ENCODE measurements at regions not wholly inside any gene's neighbourhood (a gene's known extent, or its start where the extent isn't known, plus 50 kb on each side); places are given as distances from the start of the nearest gene placed in this dataset.

DNA sequence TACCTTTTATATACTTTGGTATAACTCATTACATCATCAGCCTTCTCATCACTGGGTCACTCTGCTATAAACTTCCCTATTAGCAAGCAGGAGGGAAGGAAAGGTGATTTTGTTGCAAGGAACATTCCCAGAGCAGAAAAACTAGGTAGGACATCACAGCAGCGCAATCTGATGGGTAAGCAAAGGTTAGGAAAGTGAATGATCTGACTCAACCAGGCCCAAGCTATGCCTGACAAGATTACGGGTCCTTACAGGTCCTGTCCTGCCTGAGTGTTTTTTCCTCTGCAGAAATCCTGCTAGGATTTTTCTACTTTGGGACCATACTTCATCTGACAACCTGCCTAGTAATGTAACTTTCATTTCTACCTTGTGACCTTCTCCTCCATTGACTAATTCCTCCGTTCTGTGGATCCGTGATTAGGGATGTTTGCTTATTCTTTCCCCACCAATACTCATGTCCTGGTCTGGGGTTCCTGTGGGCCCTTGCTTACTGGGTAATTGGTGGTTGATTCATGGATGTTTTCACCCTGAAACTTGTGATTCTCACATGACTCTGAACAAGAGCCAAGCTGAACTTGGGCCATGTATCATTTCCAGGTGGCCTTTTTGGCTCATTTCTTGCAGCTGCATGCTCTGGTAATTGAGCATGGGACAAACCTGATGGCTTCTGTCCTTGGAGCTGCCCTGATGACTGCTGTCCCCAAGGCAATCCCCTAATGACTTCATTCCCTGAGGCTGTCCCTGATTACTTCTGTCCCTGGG is 111.9 kb upstream of the KIT start:
- no peak for DNase-seq (ENCODE audit: low spot score)

GRCh38 chr4:54547299-54548097 is 110.3 kb upstream of the KIT start:
- DNase-seq (ENCODE audit: low spot score) = no peak

DNA sequence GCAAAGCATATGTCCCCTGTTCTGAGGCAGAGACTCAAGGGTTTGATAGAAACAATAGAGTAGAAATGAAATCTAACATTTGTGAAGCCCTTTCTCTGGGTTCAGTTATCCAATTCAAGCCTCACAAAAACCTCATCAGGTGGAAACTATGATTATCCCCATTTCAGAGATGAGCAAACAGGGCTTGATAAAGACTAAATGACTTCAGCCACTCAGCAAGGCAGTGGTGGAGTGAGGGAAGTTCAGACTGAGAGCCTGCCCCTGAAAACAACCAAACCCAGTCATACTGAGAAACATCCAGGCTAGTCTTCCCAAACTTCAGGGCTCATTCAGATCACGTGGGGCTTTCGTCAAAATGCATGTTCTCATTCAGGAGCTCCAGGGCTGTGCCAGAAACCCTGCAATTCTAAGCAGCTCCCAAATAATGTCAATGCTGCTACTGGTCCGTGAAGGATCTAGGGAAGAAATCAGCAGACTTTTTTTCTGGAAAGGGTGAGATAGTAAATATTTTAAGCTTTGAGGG is 109.6 kb upstream of the KIT start:
- DNase-seq (ENCODE audit: low spot score) = no peak

DNA sequence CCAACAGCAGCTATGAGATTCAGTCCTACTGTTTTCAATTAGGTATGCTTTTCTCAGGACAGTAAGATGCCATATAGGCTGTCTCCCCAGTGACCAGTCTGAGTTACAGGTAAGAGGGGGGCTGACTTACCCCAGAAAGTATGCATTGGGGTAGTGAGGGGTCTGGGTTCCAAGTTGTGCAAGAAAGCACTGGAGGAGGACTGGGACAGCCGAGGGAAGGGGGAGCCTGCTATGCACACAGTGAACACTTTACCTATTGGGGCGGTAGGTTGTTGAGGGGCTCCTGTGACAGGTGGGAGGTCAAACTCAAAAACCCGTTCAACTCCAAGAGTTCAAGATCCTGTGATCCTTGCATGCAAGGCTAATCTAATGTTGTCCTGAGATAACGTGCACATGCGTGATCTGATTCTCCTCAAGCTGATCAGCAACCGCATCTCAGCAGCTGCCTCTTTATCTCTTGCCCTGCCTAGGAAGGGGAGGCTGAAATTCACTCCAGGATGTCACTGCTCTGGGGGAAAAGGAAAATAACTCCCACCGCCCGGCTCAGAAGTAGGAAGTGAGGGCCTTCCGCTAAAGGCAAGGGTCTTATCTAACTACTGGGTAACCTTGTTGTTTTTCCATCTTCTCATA is 108.8 kb upstream of the KIT start:
- no peak for DNase-seq (ENCODE audit: low spot score)

- no peak for DNase-seq (ENCODE audit: low spot score)
These were observed 107.2 kb upstream of the KIT start for GRCh38 chr4:54550395-54551171.

DNA sequence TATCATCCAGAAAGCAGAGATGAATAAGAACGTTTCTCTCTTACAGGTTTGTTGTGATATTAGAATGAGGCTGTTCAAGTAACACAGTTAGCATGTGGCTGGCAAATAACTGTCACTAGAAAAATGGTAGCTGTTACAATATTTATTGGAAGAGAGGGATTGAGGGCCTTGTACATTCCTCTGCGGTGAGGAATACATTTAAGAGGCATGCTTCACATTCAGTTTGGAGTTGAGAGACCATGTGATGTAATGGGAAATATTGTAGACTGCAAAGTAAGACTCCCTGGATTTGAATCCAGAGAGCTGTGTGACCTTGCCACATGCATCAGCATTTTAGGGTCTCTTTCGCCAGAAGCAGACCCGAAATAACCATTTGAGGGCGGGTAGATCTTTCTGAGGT is 104.8 kb upstream of the KIT start:
- no peak for DNase-seq (ENCODE audit: low spot score)

GRCh38 chr4:54554339-54554990 is 103.3 kb upstream of the KIT start:
- peak; percentile 78 for DNase-seq (ENCODE audit: low spot score)

GRCh38 chr4:54556051-54556450 is 101.7 kb upstream of the KIT start:
- DNase-seq (ENCODE audit: low spot score) = no peak

GRCh38 chr4:54556587-54556986 is 101.2 kb upstream of the KIT start:
- no peak for DNase-seq (ENCODE audit: low spot score)

DNA sequence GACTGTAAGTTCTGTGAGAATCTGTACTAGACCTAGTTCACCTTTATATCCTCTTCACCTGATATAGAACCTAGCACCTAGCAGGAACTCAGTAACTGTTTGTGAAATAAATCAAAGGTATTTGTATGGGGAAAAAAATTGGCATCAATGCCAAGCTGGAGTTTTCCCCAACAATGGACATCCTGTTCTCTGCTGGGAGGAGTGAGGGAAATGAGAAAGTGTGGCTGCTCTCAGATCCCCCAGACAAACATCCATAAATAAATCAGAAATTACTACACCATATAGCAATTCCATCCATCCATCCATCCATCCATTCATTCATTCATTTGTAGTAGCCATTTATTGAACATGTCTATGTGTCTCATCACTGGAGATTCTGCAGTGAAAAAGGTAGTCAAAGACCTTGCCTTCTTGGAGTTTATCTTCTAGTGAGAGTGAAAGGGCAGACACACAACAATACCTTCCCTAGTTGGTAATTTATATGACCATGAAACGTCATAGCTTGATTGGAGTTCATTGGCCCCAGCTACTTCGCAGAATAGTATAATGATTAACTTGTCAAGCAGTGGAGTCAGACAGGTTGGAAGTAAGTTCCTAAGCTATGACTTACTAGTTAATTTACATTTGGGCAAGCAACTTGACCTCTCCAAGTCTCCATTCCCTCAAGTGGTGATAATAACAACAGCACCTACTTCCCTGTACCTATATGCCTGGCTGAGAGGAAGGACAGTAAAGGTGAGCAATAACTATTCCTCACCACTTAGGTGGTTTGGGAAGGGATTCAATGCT is 98.7 kb upstream of the KIT start:
- DNase-seq (ENCODE audit: low spot score) = peak; percentile 80

- no peak for DNase-seq (ENCODE audit: low spot score)
These were observed 97.2 kb upstream of the KIT start for GRCh38 chr4:54560513-54560912.

- no peak for DNase-seq (ENCODE audit: low spot score)
These were observed 95.8 kb upstream of the KIT start for GRCh38 chr4:54561940-54562339.

GRCh38 chr4:54566608-54567007 is 91.1 kb upstream of the KIT start:
- DNase-seq (ENCODE audit: low spot score) = no peak

DNA sequence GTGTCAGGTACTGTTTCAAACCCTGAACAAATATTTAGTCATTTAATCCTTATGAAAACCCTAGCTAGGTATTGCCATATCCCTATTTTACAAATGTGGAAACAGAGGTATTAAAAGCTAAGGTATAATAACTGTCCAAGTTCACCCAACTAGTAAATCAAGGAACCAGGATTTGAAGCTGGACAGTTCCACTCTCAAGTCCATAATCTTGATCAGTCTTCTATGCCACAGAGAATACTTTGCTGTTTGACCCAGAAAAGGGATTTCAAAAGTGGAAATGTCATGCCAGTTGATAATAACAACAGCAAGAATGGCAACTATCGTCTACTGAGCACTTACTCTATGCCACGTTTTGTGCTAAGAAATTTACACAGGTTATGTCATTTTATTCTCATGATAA is 90.4 kb upstream of the KIT start:
- no peak for DNase-seq (ENCODE audit: low spot score)

DNA sequence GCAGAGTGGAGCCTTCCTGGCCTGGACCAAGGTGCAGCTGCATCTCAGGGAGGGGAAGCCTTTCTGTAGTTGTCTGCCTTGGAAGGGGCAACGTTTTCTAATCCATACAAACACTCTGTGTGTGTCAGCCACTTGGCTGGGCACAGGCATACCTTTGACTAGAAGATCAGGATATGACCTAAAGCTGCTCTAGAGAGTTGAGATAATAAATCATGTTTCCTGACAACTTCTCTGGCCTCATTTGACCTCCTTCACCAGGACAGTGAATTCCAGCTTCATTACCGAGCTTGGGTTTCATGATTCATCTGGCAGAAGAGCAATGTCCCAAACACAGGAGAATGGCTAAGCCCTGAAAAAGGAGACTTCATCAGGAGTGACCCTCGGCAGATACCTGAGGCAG is 89.6 kb upstream of the KIT start:
- DNase-seq (ENCODE audit: low spot score) = peak; percentile 64

DNA sequence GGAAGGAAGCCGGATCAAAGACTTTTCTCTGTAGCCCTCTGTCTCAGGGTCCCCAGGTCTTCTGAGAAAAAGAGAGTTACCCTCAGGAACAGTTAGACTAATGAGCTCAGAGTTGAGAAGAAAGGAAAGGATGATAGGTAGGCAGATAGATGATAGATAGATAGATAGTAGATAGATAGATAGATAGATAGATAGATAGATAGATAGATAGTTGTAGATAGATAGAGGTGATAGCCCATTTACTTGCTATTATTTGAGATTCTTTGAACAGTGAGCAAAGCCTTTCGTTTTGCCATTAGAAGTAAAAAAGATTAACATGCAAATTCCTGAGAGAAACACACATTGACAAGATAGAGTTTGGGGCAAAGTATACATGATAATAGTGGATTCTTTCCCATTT is 86.9 kb upstream of the KIT start:
- DNase-seq (ENCODE audit: low spot score) = no peak

DNA sequence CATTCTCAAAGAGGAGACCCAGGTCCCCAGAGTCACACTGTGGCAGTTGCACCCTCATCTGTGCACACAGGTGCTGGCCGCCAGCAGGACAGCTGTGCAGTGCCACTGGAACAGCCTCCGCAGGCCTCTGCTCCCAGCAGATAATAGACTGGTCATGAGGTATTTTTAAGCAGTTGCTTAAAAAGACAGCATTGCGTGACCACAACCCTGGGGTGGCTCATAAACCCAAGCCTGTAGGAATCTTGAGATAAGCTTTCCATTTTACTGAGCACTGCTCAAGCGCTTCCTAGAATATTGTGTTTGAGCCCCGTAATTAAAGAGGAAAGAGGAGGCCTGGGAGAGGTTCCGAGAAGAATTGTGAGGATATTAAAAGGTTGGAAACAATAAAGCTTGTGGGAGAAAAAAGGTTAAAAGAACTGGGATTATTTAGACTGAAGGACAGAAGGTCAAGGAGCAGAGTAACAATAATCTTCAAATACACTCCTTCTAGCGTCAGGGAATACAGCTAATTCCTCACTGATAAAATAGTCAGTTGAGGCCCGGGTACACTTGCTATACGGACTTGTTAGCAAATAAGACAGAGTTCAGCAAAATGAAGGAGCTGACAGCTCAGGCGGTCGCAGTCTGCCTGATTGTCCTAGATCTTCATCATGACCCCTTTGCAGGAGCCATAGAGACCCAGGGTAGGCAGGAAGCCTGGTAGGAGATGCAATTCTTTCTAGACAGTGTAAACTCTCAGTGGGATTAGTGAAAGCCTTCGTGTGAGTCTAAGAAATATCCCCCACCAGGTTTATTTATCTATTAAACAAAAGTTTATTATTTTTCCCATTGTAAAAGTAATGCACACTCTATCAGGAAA is 86.2 kb upstream of the KIT start:
- no peak for DNase-seq (ENCODE audit: low spot score)

GRCh38 chr4:54572152-54572542 is 85.6 kb upstream of the KIT start:
- DNase-seq (ENCODE audit: low spot score) = no peak

GRCh38 chr4:54574500-54574899 is 83.3 kb upstream of the KIT start:
- DNase-seq (ENCODE audit: low spot score) = no peak

- DNase-seq (ENCODE audit: low spot score) = no peak
These were observed 81.8 kb upstream of the KIT start for GRCh38 chr4:54575919-54576318.

All from COLO829 (cell line).